ENCODE measurements at regions not wholly inside any gene's neighbourhood (a gene's known extent, or its start where the extent isn't known, plus 50 kb on each side); places are given as distances from the start of the nearest gene placed in this dataset.

- H3K4me2 ChIP-seq (ENCODE audit: control insufficient read depth, insufficient read depth) = no peak overlapping the region
- no peaks in the 10 kb centered on the region for H3K79me2 ChIP-seq (ENCODE audit: control insufficient read depth, insufficient read depth, low read length)
- intact Hi-C loops (cut with micrococcal nuclease; ENCODE audit: unreplicated experiment) = no loop called here
- POLR2A ChIA-PET = interaction anchor here (0.6 kb wide), 1 partner anchor 47 kb away, joined by 3 read pairs; no protein-coding TSS in a partner anchor
- DNase-seq (ENCODE audit: low read depth, low spot score) (no peak), ATAC-seq (no peak), FAIRE-seq (no peak)
- WGBS (ENCODE audit: insufficient coverage, insufficient replicate concordance, low lambda C conversion rate, missing lambda C conversion rate) = 93% methylated on average over 3 of the region's 3 CpGs
- no peaks in the 10 kb centered on the region for H4K20me1 ChIP-seq (ENCODE audit: control insufficient read depth, insufficient read depth)
- no peak overlapping the region; the same call in 1 of the 2 replicates for H3K27ac ChIP-seq (ENCODE audit: control insufficient read depth, insufficient read depth)
- no peaks in the 10 kb centered on the region for H3K36me3 ChIP-seq (ENCODE audit: control insufficient read depth in 2 of 2, insufficient read depth in 2 of 2, low read length in 1 of 2)
- H3K9me3 ChIP-seq (replicated peaks; ENCODE audit: control insufficient read depth, insufficient read depth, low read length) = no peaks in the 10 kb centered on the region; the same call in 2 of the 3 replicates
- TF ChIP-seq CTCF (IDR thresholded peaks at IDR 0.05 in 2 of 3, conservative IDR thresholded peaks at IDR 0.05 in 1 of 3; ENCODE audit: control insufficient read depth in 2 of 3, extremely low read depth in 1 of 3, insufficient read depth in 1 of 3, low read depth in 3 of 3, low read length in 3 of 3) (no peak), RAD21 (IDR thresholded peaks at IDR 0.05; ENCODE audit: insufficient read depth, low read depth, low read length) (peak; percentile 17; the same call in 1 of the 2 replicates)
- H2AFZ ChIP-seq (ENCODE audit: control insufficient read depth, low read depth, low read length) = no peak overlapping the region
- no peaks in the 10 kb centered on the region for H3K27me3 ChIP-seq (replicated peaks in 1 of 2; ENCODE audit: control insufficient read depth in 2 of 2, insufficient read depth in 2 of 2, low read length in 1 of 2)
- H3K4me3 ChIP-seq = no peak overlapping the region
- in situ Hi-C loops (cut with MboI) = no loop called here
- RAD21 ChIA-PET (ENCODE audit: unreplicated experiment) = interaction anchor here (1.1 to 7.5 kb wide), 10 partner anchors 19 to 538 kb away, joined by 3 to 49 read pairs (median 5); no protein-coding TSS in a partner anchor
- SMC1A ChIA-PET (ENCODE audit: uncharacterized antibody, unreplicated experiment) = interaction anchor here (0.6 to 6.1 kb wide), 26 partner anchors 8 to 230 kb away, joined by 3 to 56 read pairs (median 5); no protein-coding TSS in a partner anchor
- H3K4me1 ChIP-seq (ENCODE audit: control insufficient read depth, insufficient read depth, low read length) = peaks cover 29% of the 10 kb centered on the region
- CTCF ChIA-PET = interaction anchor here (0.6 to 3.6 kb wide), 14 partner anchors 8 to 288 kb away, joined by 3 to 38 read pairs (median 4); no protein-coding TSS in a partner anchor
- H3K9ac ChIP-seq (ENCODE audit: control insufficient read depth, insufficient read depth, low read length) = no peak overlapping the region
- BruUV-seq (replicated peaks) = no TSS peak
Observed at GRCh38 chr3:101998256-101998926, 149.1 kb downstream of the NFKBIZ start.
